MM.1S (cell line): ENCODE measurements at regions not wholly inside any gene's neighbourhood (a gene's known extent, or its start where the extent isn't known, plus 50 kb on each side); places are given as distances from the start of the nearest gene placed in this dataset.

ENCODE experiments used
- EZH2 ChIP-seq: fragments of 300-600 bp; sonication (generic); optimal IDR thresholded peaks from 2 replicates; pipeline ENCODE3; 2017; ENCODE audit warnings: low read depth, mild to moderate bottlenecking, antibody characterized with exemption, low read length, mixed read lengths
- TF ChIP-seq, protein P1 (sequence below): fragments of 300-600 bp; sonication (generic); IDR thresholded peaks from 2 replicates; pipeline ENCODE4 v1.5.1; 2016; ENCODE audit warnings: antibody characterized with exemption, low read length, mixed read lengths

DNA sequence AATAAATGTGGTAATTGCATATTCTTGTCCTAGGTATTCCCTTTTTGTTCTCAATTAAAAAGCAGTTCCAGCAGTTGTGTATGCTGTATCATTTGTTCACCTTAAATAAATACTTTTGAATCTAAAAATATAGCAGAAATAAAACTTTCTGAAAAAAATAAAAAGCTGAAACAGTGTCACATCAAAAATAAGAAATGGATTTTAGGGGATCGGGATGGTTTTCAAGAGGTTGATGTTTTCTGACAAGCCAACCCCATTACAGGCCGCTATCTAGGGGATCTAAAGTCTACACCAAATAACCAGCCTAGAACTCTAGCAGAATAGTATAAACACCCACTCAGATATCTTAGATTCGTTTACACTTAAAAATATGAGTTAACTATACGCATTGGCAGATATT is 95.4 kb upstream of the MAML3 start:
- TF ChIP-seq, protein P1, sequence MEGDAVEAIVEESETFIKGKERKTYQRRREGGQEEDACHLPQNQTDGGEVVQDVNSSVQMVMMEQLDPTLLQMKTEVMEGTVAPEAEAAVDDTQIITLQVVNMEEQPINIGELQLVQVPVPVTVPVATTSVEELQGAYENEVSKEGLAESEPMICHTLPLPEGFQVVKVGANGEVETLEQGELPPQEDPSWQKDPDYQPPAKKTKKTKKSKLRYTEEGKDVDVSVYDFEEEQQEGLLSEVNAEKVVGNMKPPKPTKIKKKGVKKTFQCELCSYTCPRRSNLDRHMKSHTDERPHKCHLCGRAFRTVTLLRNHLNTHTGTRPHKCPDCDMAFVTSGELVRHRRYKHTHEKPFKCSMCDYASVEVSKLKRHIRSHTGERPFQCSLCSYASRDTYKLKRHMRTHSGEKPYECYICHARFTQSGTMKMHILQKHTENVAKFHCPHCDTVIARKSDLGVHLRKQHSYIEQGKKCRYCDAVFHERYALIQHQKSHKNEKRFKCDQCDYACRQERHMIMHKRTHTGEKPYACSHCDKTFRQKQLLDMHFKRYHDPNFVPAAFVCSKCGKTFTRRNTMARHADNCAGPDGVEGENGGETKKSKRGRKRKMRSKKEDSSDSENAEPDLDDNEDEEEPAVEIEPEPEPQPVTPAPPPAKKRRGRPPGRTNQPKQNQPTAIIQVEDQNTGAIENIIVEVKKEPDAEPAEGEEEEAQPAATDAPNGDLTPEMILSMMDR: no peak
- TF ChIP-seq EZH2: no peak
